ENCODE measurements at regions not wholly inside any gene's neighbourhood (a gene's known extent, or its start where the extent isn't known, plus 50 kb on each side); places are given as distances from the start of the nearest gene placed in this dataset.

DNA sequence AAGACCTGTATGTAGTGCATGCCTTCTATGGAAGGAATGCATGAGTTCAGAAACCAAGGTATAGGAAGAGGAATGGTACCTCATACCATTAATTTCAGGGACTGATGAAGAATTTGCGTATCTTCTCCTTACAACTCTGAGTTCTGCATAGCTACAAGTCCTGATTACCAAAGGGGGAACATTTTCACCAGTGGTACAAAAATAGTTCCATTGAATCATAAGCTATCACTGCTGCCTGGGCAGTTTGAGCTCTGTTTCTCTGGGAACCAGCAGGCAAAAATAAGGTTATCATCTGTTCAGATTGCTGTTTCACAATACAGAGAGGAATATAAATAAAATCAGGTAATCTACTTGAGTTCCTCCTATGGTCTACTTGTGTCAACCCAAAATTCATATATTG is 77.9 kb upstream of the GNPDA2 start:
- H3K27ac ChIP-seq: no peak overlapping the region
- TF ChIP-seq, protein P1, sequence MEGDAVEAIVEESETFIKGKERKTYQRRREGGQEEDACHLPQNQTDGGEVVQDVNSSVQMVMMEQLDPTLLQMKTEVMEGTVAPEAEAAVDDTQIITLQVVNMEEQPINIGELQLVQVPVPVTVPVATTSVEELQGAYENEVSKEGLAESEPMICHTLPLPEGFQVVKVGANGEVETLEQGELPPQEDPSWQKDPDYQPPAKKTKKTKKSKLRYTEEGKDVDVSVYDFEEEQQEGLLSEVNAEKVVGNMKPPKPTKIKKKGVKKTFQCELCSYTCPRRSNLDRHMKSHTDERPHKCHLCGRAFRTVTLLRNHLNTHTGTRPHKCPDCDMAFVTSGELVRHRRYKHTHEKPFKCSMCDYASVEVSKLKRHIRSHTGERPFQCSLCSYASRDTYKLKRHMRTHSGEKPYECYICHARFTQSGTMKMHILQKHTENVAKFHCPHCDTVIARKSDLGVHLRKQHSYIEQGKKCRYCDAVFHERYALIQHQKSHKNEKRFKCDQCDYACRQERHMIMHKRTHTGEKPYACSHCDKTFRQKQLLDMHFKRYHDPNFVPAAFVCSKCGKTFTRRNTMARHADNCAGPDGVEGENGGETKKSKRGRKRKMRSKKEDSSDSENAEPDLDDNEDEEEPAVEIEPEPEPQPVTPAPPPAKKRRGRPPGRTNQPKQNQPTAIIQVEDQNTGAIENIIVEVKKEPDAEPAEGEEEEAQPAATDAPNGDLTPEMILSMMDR (conservative IDR thresholded peaks at IDR 0.05): no peak
- TF ChIP-seq ZFX (IDR thresholded peaks at IDR 0.05): no peak

DNA sequence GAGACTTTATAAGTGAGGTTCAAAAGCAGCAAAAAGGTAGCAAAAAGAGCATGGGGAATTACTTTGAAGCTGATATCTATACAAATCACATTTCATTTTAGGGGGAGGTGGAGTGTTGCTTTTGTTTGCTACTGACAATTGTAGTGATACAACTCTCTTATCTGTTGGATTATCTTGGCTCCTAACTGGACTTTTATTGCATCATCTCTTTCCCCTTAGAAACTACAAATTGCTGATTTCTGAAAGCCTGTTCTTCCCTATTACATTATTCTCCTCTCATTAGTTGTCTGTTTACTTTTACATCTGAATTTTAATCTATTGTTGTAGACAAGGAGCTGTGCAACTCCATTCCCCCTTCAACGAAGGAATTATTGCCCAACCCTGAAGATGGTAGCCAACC is 75.0 kb upstream of the GNPDA2 start:
- H3K27ac ChIP-seq: no peak overlapping the region
- TF ChIP-seq, protein P1 (conservative IDR thresholded peaks at IDR 0.05): no peak
- no peak for TF ChIP-seq ZFX (IDR thresholded peaks at IDR 0.05)

DNA sequence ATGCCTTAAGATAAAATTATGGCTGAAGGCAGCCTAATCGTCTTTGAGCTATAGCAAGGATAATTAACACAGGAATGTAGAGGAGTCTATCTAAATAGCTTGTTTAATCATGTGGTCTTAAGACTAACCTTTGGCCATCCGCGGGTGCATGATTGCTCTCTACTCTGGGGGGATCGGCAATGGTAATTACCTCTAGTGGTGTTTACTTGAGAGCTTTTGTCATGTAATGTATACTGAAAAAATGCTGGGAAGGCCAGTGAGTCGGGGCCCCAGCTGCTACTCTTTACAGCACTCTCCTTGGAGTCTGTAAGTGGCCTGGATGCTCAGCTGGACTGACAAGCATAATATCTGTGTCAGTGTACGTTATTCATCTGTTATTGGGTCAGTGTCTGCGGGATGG is 65.5 kb upstream of the GNPDA2 start:
- TF ChIP-seq, protein P1 (conservative IDR thresholded peaks at IDR 0.05): no peak
- no peak for TF ChIP-seq ZFX (IDR thresholded peaks at IDR 0.05)
- no peak overlapping the region for H3K27ac ChIP-seq

- TF ChIP-seq, protein P1 (conservative IDR thresholded peaks at IDR 0.05): no peak
- no peak for TF ChIP-seq ZFX (IDR thresholded peaks at IDR 0.05)
- H3K27ac ChIP-seq: no peak overlapping the region
Measured at GRCh38 chr4:44777115-44777514, 50.8 kb upstream of the GNPDA2 start.
